ENCODE measurements at regions not wholly inside any gene's neighbourhood (a gene's known extent, or its start where the extent isn't known, plus 50 kb on each side); places are given as distances from the start of the nearest gene placed in this dataset.

DNA sequence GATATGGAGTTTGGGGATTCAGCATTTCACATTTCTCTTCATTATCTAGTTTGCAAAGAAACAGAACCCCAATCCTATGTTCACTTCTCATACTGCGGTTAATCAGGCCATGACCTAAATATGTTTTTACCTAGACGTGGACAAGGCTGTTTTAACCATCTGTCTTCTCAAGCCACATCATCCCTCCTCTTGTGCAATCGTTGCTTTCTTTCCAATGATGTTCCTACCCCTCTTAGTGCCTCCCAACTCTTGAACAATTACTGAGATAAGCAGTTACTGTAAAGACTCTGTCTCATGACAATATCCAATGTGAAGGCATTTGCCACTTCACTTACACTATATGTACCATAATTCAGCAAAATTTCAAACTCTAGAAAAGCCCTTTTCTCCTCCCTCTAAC lies 406.2 kb downstream of the LIG4 start:
- Histone ChIP-seq H3K36me3 (ENCODE audit: control insufficient read depth, insufficient read depth, low read length) (no peaks in the 10 kb centered on the region), H3K27ac (ENCODE audit: low read depth, low read length) (no peak overlapping the region), H3K4me3 (ENCODE audit: low read length) (no peak overlapping the region), H3K9me3 (ENCODE audit: control insufficient read depth, low read length) (no peaks in the 10 kb centered on the region), H3K4me1 (ENCODE audit: control insufficient read depth, insufficient read depth, low read length) (no peaks in the 10 kb centered on the region), H3K27me3 (ENCODE audit: control insufficient read depth, insufficient read depth, low read length, poor library complexity, severe bottlenecking) (no peaks in the 10 kb centered on the region), H3K9ac (ENCODE audit: extremely low read depth, low read length, poor library complexity, severe bottlenecking) (no peak overlapping the region)
- H3K27me3 Mint-ChIP-seq (ENCODE audit: insufficient read depth): no peaks in the 10 kb centered on the region
- H3K4me1 Mint-ChIP-seq: no peaks in the 10 kb centered on the region
- WGBS, 2 experiments (ENCODE audit: insufficient coverage in 1 of 2, insufficient read length in 1 of 2): 81 to 85% methylated on average over 3 of the region's 3 CpGs
- no peaks in the 10 kb centered on the region for H3K36me3 Mint-ChIP-seq (ENCODE audit: low read depth)
- DNase-seq: no peak
- H3K4me3 Mint-ChIP-seq: no peak overlapping the region
- H3K9me3 Mint-ChIP-seq: no peaks in the 10 kb centered on the region
- H3K27ac Mint-ChIP-seq: no peak overlapping the region
- TF ChIP-seq, protein P1, sequence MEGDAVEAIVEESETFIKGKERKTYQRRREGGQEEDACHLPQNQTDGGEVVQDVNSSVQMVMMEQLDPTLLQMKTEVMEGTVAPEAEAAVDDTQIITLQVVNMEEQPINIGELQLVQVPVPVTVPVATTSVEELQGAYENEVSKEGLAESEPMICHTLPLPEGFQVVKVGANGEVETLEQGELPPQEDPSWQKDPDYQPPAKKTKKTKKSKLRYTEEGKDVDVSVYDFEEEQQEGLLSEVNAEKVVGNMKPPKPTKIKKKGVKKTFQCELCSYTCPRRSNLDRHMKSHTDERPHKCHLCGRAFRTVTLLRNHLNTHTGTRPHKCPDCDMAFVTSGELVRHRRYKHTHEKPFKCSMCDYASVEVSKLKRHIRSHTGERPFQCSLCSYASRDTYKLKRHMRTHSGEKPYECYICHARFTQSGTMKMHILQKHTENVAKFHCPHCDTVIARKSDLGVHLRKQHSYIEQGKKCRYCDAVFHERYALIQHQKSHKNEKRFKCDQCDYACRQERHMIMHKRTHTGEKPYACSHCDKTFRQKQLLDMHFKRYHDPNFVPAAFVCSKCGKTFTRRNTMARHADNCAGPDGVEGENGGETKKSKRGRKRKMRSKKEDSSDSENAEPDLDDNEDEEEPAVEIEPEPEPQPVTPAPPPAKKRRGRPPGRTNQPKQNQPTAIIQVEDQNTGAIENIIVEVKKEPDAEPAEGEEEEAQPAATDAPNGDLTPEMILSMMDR (conservative IDR thresholded peaks at IDR 0.05): no peak

DNA sequence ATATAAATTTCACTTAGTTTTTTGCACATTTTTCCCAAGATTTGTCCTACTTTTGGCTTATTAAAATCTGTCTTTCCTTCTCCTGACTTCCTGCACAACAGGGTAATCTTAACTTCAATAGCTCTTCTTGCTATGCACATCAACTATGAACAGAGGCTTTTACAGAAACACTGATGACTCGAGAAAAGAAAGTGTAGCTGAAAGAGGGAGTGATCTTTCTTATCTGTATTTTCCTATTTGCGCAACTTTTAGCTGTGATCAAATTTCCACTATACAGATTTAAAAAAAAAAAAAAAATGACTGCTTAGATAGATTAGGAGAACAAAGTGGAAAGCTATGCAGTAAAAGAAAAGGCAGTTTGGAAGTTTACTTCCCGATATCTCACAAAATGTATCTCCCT lies 406.9 kb downstream of the LIG4 start:
- no peak overlapping the region for H3K27ac ChIP-seq (ENCODE audit: low read depth, low read length)
- 87% methylated on average over 2 of the region's 3 CpGs; no CpG with 5 or more reads in 1 of the 2 experiments for WGBS, 2 experiments (ENCODE audit: insufficient coverage in 1 of 2, insufficient read length in 1 of 2)
- no peak for DNase-seq
- Mint-ChIP-seq H3K36me3 (ENCODE audit: low read depth) (no peaks in the 10 kb centered on the region), H3K9me3 (no peaks in the 10 kb centered on the region), H3K27ac (no peak overlapping the region), H3K27me3 (ENCODE audit: insufficient read depth) (no peaks in the 10 kb centered on the region), H3K4me1 (no peaks in the 10 kb centered on the region), H3K4me3 (no peak overlapping the region)
- TF ChIP-seq, protein P1 (conservative IDR thresholded peaks at IDR 0.05): no peak
- no peak overlapping the region for H3K9ac ChIP-seq (ENCODE audit: extremely low read depth, low read length, poor library complexity, severe bottlenecking)
- H3K4me3 ChIP-seq (ENCODE audit: low read length): no peak overlapping the region
- no peaks in the 10 kb centered on the region for H3K36me3 ChIP-seq (ENCODE audit: control insufficient read depth, insufficient read depth, low read length)
- no peaks in the 10 kb centered on the region for H3K27me3 ChIP-seq (ENCODE audit: control insufficient read depth, insufficient read depth, low read length, poor library complexity, severe bottlenecking)
- H3K9me3 ChIP-seq (ENCODE audit: control insufficient read depth, low read length): no peaks in the 10 kb centered on the region
- no peaks in the 10 kb centered on the region for H3K4me1 ChIP-seq (ENCODE audit: control insufficient read depth, insufficient read depth, low read length)

- no peak for DNase-seq
- H3K4me3 ChIP-seq (ENCODE audit: low read length): no peak overlapping the region
- H3K36me3 ChIP-seq (ENCODE audit: control insufficient read depth, insufficient read depth, low read length): no peaks in the 10 kb centered on the region
- H3K9me3 Mint-ChIP-seq: no peaks in the 10 kb centered on the region
- H3K27me3 ChIP-seq (ENCODE audit: control insufficient read depth, insufficient read depth, low read length, poor library complexity, severe bottlenecking): no peaks in the 10 kb centered on the region
- H3K27ac Mint-ChIP-seq: no peak overlapping the region
- no peak overlapping the region for H3K9ac ChIP-seq (ENCODE audit: extremely low read depth, low read length, poor library complexity, severe bottlenecking)
- no peaks in the 10 kb centered on the region for H3K36me3 Mint-ChIP-seq (ENCODE audit: low read depth)
- H3K9me3 ChIP-seq (ENCODE audit: control insufficient read depth, low read length): no peaks in the 10 kb centered on the region
- WGBS, 2 experiments (ENCODE audit: insufficient coverage in 1 of 2, insufficient read length in 1 of 2): 92% methylated on average over 3 of the region's 3 CpGs; no CpG with 5 or more reads in 1 of the 2 experiments
- no peaks in the 10 kb centered on the region for H3K4me1 ChIP-seq (ENCODE audit: control insufficient read depth, insufficient read depth, low read length)
- TF ChIP-seq, protein P1 (conservative IDR thresholded peaks at IDR 0.05): no peak
- no peak overlapping the region for H3K4me3 Mint-ChIP-seq
- H3K27ac ChIP-seq (ENCODE audit: low read depth, low read length): no peak overlapping the region
- H3K4me1 Mint-ChIP-seq: no peaks in the 10 kb centered on the region
- H3K27me3 Mint-ChIP-seq (ENCODE audit: insufficient read depth): no peaks in the 10 kb centered on the region
Measured at GRCh38 chr13:107807306-107808073, 407.8 kb downstream of the LIG4 start.
